CD4-positive, CD25-positive, alpha-beta regulatory T cell (primary cell): ENCODE measurements at regions not wholly inside any gene's neighbourhood (a gene's known extent, or its start where the extent isn't known, plus 50 kb on each side); places are given as distances from the start of the nearest gene placed in this dataset.

Experiments
- ATAC-seq, 2 donors: fragments of 150-1000 bp; cut with Tn5 transposase; one replicate each; pipeline ENCODE4 v1.10.0; 2021; ENCODE audit warnings: low read depth in 2 of 2, moderate number of reproducible peaks in 2 of 2, moderate library complexity in 1 of 2
- DNase-seq, 3 donors: peaks; one replicate each; pipeline versions ENCODE4 v3.0.0 to v3.0.0-alpha.2; 2012 to 2022; ENCODE audit warnings: mixed read lengths in 1 of 3
- H3K27ac ChIP-seq: one replicate; pipeline ENCODE4 v1.7.0; 2013; ENCODE audit warnings: mild to moderate bottlenecking, low read length; ENCODE audit not compliant: insufficient read depth, poor library complexity, severe bottlenecking
- H3K27me3 ChIP-seq: one replicate; pipeline ENCODE4 v1.7.0; 2013; ENCODE audit warnings: low read length; ENCODE audit not compliant: control insufficient read depth, insufficient read depth
- H3K36me3 ChIP-seq: one replicate; pipeline ENCODE4 v1.7.0; 2013; ENCODE audit warnings: mild to moderate bottlenecking, low read length, moderate library complexity; ENCODE audit not compliant: control insufficient read depth, insufficient read depth
- H3K4me1 ChIP-seq: 2 replicates; pipeline ENCODE4 v1.7.0; 2013; ENCODE audit warnings: mild to moderate bottlenecking, low read length; ENCODE audit not compliant: insufficient read depth, control insufficient read depth, poor library complexity, severe bottlenecking
- H3K4me3 ChIP-seq: one replicate; pipeline ENCODE4 v1.7.0; 2013; ENCODE audit warnings: low read depth, mild to moderate bottlenecking, low read length, moderate library complexity
- H3K9me3 ChIP-seq, 2 experiments: 1 replicate in 1 of 2; 2 replicates in 1 of 2; pipeline ENCODE4 v1.7.0; 2013; ENCODE audit warnings: low read length in 2 of 2, mild to moderate bottlenecking in 1 of 2, moderate library complexity in 1 of 2; ENCODE audit not compliant: control insufficient read depth in 2 of 2
- H3K27ac Mint-ChIP-seq, 3 donors: one replicate each; pipeline ENCODE4 v1.8.0; 2020 to 2022; ENCODE audit warnings: mild to moderate bottlenecking in 3 of 3, mixed read lengths in 3 of 3, moderate library complexity in 2 of 3
- H3K27me3 Mint-ChIP-seq: one replicate; pipeline ENCODE4 v1.8.0; 2022; ENCODE audit warnings: mild to moderate bottlenecking, mixed read lengths
- H3K36me3 Mint-ChIP-seq: one replicate; pipeline ENCODE4 v1.8.0; 2020; ENCODE audit warnings: mixed read lengths
- H3K4me1 Mint-ChIP-seq, 4 donors: one replicate each; pipeline ENCODE4 v1.8.0; 2020 to 2022; ENCODE audit warnings: mixed read lengths in 4 of 4, mild to moderate bottlenecking in 1 of 4
- H3K4me3 Mint-ChIP-seq, 4 donors: one replicate each; pipeline ENCODE4 v1.8.0; 2020 to 2022; ENCODE audit warnings: mild to moderate bottlenecking in 4 of 4, mixed read lengths in 4 of 4, moderate library complexity in 3 of 4
- H3K9me3 Mint-ChIP-seq, 7 donors: one replicate each; pipeline ENCODE4 v1.8.0; 2020 to 2022; ENCODE audit warnings: mixed read lengths in 7 of 7, mild to moderate bottlenecking in 3 of 7, moderate library complexity in 2 of 7

- H3K4me3 ChIP-seq = no peak overlapping the region
- ATAC-seq (no peak), DNase-seq (no peak)
- H3K27ac ChIP-seq = no peak overlapping the region
- Mint-ChIP-seq H3K4me3 (no peak overlapping the region), H3K4me1 (no peaks in the 10 kb centered on the region), H3K27me3 (peaks cover 12% of the 10 kb centered on the region), H3K36me3 (no peaks in the 10 kb centered on the region), H3K27ac (no peak overlapping the region), H3K9me3 (no peaks in the 10 kb centered on the region)
- no peaks in the 10 kb centered on the region for H3K9me3 ChIP-seq
- no peaks in the 10 kb centered on the region for H3K4me1 ChIP-seq
- no peaks in the 10 kb centered on the region for H3K36me3 ChIP-seq
- H3K27me3 ChIP-seq = no peaks in the 10 kb centered on the region
These were observed 173.0 kb downstream of the WSCD1 start for GRCh38 chr17:6243186-6243585.

- Histone ChIP-seq H3K27me3 (no peaks in the 10 kb centered on the region), H3K4me3 (no peak overlapping the region), H3K36me3 (no peaks in the 10 kb centered on the region), H3K4me1 (no peaks in the 10 kb centered on the region), H3K9me3 (no peaks in the 10 kb centered on the region), H3K27ac (no peak overlapping the region)
- DNase-seq = no peak
- no peak for ATAC-seq
- no peaks in the 10 kb centered on the region for H3K9me3 Mint-ChIP-seq
- no peaks in the 10 kb centered on the region for H3K36me3 Mint-ChIP-seq
- H3K27ac Mint-ChIP-seq = no peak overlapping the region
- H3K4me1 Mint-ChIP-seq = no peaks in the 10 kb centered on the region
- peaks cover 12% of the 10 kb centered on the region for H3K27me3 Mint-ChIP-seq
- no peak overlapping the region for H3K4me3 Mint-ChIP-seq
These were observed 171.8 kb downstream of the WSCD1 start for GRCh38 chr17:6241996-6242395.

GRCh38 chr17:6241381-6241780 is 171.2 kb downstream of the WSCD1 start:
- DNase-seq = no peak
- no peak for ATAC-seq
- H3K4me3 Mint-ChIP-seq = no peak overlapping the region
- H3K36me3 Mint-ChIP-seq = no peaks in the 10 kb centered on the region
- no peaks in the 10 kb centered on the region for H3K27me3 ChIP-seq
- no peak overlapping the region for H3K4me3 ChIP-seq
- peaks cover 12% of the 10 kb centered on the region for H3K27me3 Mint-ChIP-seq
- no peaks in the 10 kb centered on the region for H3K4me1 Mint-ChIP-seq
- no peak overlapping the region for H3K27ac Mint-ChIP-seq
- H3K9me3 ChIP-seq = no peaks in the 10 kb centered on the region
- H3K36me3 ChIP-seq = no peaks in the 10 kb centered on the region
- no peak overlapping the region for H3K27ac ChIP-seq
- H3K9me3 Mint-ChIP-seq = no peaks in the 10 kb centered on the region
- H3K4me1 ChIP-seq = no peaks in the 10 kb centered on the region

GRCh38 chr17:6240601-6241000 is 170.4 kb downstream of the WSCD1 start:
- no peaks in the 10 kb centered on the region for H3K4me1 Mint-ChIP-seq
- H3K27me3 Mint-ChIP-seq = peaks cover 12% of the 10 kb centered on the region
- no peaks in the 10 kb centered on the region for H3K36me3 ChIP-seq

GRCh38 chr17:6240001-6240400 is 169.8 kb downstream of the WSCD1 start:
- no peaks in the 10 kb centered on the region for H3K36me3 ChIP-seq
- no peaks in the 10 kb centered on the region for H3K36me3 Mint-ChIP-seq
- H3K9me3 Mint-ChIP-seq = no peaks in the 10 kb centered on the region
- no peak overlapping the region for H3K27ac ChIP-seq
- H3K4me3 Mint-ChIP-seq = no peak overlapping the region
- H3K4me3 ChIP-seq = no peak overlapping the region
- peaks cover 12% of the 10 kb centered on the region for H3K27me3 Mint-ChIP-seq
- H3K9me3 ChIP-seq = no peaks in the 10 kb centered on the region
- H3K27me3 ChIP-seq = no peaks in the 10 kb centered on the region
- no peaks in the 10 kb centered on the region for H3K4me1 Mint-ChIP-seq
- DNase-seq = no peak
- no peak for ATAC-seq
- no peaks in the 10 kb centered on the region for H3K4me1 ChIP-seq
- no peak overlapping the region for H3K27ac Mint-ChIP-seq

More at GRCh38 chr17:6240601-6241000, 170.4 kb downstream of the WSCD1 start:
- no peaks in the 10 kb centered on the region for H3K4me1 ChIP-seq
- H3K27ac ChIP-seq = no peak overlapping the region
- Mint-ChIP-seq H3K27ac (no peak overlapping the region), H3K9me3 (no peaks in the 10 kb centered on the region), H3K4me3 (no peak overlapping the region), H3K36me3 (no peaks in the 10 kb centered on the region)
- DNase-seq = no peak
- H3K9me3 ChIP-seq = no peaks in the 10 kb centered on the region
- no peak for ATAC-seq
- no peaks in the 10 kb centered on the region for H3K27me3 ChIP-seq
- H3K4me3 ChIP-seq = no peak overlapping the region

GRCh38 chr17:6239241-6239798 is 169.1 kb downstream of the WSCD1 start:
- no peaks in the 10 kb centered on the region for H3K36me3 Mint-ChIP-seq
- no peak overlapping the region for H3K27ac ChIP-seq
- H3K9me3 Mint-ChIP-seq = no peaks in the 10 kb centered on the region
- H3K27me3 ChIP-seq = no peaks in the 10 kb centered on the region
- H3K4me3 Mint-ChIP-seq = no peak overlapping the region
- no peaks in the 10 kb centered on the region for H3K9me3 ChIP-seq
- no peaks in the 10 kb centered on the region for H3K4me1 Mint-ChIP-seq
- H3K4me1 ChIP-seq = no peaks in the 10 kb centered on the region
- DNase-seq (no peak), ATAC-seq (no peak)
- H3K27me3 Mint-ChIP-seq = peaks cover 12% of the 10 kb centered on the region
- no peaks in the 10 kb centered on the region for H3K36me3 ChIP-seq
- no peak overlapping the region for H3K4me3 ChIP-seq
- no peak overlapping the region for H3K27ac Mint-ChIP-seq

GRCh38 chr17:6233856-6234255 is 163.7 kb downstream of the WSCD1 start:
- DNase-seq (no peak), ATAC-seq (no peak)
- H3K4me3 Mint-ChIP-seq = no peak overlapping the region
- no peaks in the 10 kb centered on the region for H3K4me1 Mint-ChIP-seq
- H3K9me3 Mint-ChIP-seq = no peaks in the 10 kb centered on the region
- no peaks in the 10 kb centered on the region for H3K9me3 ChIP-seq
- H3K27ac Mint-ChIP-seq = no peak overlapping the region
- H3K4me1 ChIP-seq = no peaks in the 10 kb centered on the region
- no peaks in the 10 kb centered on the region for H3K36me3 ChIP-seq
- no peak overlapping the region for H3K4me3 ChIP-seq
- no peaks in the 10 kb centered on the region for H3K27me3 ChIP-seq
- no peaks in the 10 kb centered on the region for H3K36me3 Mint-ChIP-seq
- H3K27ac ChIP-seq = no peak overlapping the region
- H3K27me3 Mint-ChIP-seq = no peaks in the 10 kb centered on the region

GRCh38 chr17:6233339-6233738 is 163.2 kb downstream of the WSCD1 start:
- H3K4me3 Mint-ChIP-seq = no peak overlapping the region
- no peaks in the 10 kb centered on the region for H3K9me3 Mint-ChIP-seq
- H3K36me3 Mint-ChIP-seq = no peaks in the 10 kb centered on the region
- H3K27ac Mint-ChIP-seq = no peak overlapping the region
- no peak for ATAC-seq
- DNase-seq = no peak
- Histone ChIP-seq H3K36me3 (no peaks in the 10 kb centered on the region), H3K4me1 (no peaks in the 10 kb centered on the region), H3K9me3 (no peaks in the 10 kb centered on the region), H3K27ac (no peak overlapping the region), H3K4me3 (no peak overlapping the region), H3K27me3 (no peaks in the 10 kb centered on the region)
- no peaks in the 10 kb centered on the region for H3K27me3 Mint-ChIP-seq
- H3K4me1 Mint-ChIP-seq = no peaks in the 10 kb centered on the region
